ENCODE measurements at regions not wholly inside any gene's neighbourhood (a gene's known extent, or its start where the extent isn't known, plus 50 kb on each side); places are given as distances from the start of the nearest gene placed in this dataset.
"Not testable (repeated sequence)": the region's sequence is repeated elsewhere in the genome, so short reads cannot be mapped to it uniquely, and the experiment has no call there.

DNA sequence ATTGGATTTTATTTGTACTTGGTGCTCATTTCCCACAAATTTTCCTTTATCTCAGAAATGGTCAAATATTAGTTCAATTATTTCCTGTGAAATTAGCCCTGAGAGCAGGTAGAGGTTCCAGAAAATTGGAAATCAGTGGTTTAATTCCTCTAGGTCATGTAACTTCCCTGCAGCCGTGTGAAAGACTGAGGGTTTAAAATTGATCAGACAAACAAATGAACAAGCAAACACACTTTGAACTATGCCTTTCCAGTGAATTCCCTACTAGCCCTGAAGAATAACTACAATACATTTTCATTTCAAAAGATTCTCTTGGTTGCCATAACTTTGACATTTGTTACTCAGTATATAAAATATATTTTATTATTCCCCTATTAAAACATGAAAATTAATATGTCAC, 1116.7 kb downstream of the REEP3 start:
- Histone ChIP-seq H3K4me1 (replicated peaks in 1 of 2) (peaks cover 0 to 1% of the 10 kb centered on the region in 2 donors), H3K27ac (no peak overlapping the region), H3K4me3 (no peak overlapping the region)
- in situ Hi-C loops (cut with MboI; ENCODE audit: low pct_unique_long_range_greater_than_20kb in 2 of 9, low sequenced_read_pairs in 9 of 9, unreplicated experiment in 9 of 9) = no loop called here
- WGBS, 10 experiments = 0 to 100% (median 84%) methylated on average over 1 of the region's 1 CpG; no CpG with 5 or more reads in 2 of the 10 experiments
- ATAC-seq (replicated peaks in 6 of 8) = no peak

DNA sequence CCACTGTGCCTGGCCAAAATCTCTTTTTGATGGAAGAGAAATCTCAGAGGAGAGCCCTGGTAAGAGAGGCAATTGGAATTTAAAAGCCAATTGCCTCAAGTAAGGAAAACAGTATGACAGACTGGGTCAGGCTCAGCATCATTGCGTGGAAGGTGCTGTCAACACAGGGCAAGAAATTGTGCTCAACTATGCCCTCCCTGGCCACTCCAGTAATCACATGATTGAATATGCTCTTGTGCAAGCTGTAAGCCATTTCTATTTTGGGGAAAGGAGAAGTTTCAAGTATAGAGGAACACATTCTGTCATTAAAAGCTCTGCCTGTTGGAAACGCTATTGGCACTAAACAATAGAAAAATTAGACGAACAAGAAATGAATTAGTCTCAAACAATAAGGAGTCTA, 1127.7 kb downstream of the REEP3 start:
- Histone ChIP-seq H3K4me3 (no peak overlapping the region), H3K27ac (no peak overlapping the region), H3K4me1 (replicated peaks in 1 of 2) (peaks cover 0 to 7% of the 10 kb centered on the region in 2 donors)
- peak in 1 of 8 experiments; percentile 32 for ATAC-seq (replicated peaks in 6 of 8)
- in situ Hi-C loops (cut with MboI; ENCODE audit: low pct_unique_long_range_greater_than_20kb in 2 of 9, low sequenced_read_pairs in 9 of 9, unreplicated experiment in 9 of 9) = no loop called here
- 0 to 100% (median 78%) methylated on average over 1 to 3 of the region's 3 CpGs for WGBS, 10 experiments

DNA sequence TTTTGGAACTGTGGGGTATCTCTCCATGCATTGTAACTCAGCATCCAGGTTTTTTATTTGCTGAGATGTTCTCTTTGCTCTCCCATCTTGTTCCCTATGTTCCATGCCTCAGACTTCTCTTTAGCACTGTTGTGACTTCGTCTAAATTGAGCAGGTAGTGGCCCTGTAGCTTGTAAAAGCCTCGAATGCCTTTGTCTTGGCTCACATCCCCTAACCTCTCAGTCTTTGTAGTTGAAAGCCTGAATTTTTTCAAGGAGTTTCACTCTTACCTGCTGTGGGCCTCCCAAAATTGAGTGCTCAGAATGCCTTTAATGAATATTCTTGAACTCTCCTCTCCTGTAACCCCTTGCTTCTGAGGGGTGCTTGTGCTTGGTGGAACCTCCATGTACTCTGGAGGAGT, 1137.3 kb downstream of the REEP3 start:
- WGBS, 10 experiments = 0 to 71% (median 38%) methylated on average over 1 to 2 of the region's 2 CpGs; no CpG with 5 or more reads in 4 of the 10 experiments
- Histone ChIP-seq H3K4me1 (replicated peaks in 1 of 2) (peaks cover 0 to 5% of the 10 kb centered on the region in 2 donors), H3K4me3 (no peak overlapping the region), H3K27ac (no peak overlapping the region)
- in situ Hi-C loops (cut with MboI; ENCODE audit: low pct_unique_long_range_greater_than_20kb in 2 of 9, low sequenced_read_pairs in 9 of 9, unreplicated experiment in 9 of 9) = no loop called here
- ATAC-seq (replicated peaks in 6 of 8) = no peak

DNA sequence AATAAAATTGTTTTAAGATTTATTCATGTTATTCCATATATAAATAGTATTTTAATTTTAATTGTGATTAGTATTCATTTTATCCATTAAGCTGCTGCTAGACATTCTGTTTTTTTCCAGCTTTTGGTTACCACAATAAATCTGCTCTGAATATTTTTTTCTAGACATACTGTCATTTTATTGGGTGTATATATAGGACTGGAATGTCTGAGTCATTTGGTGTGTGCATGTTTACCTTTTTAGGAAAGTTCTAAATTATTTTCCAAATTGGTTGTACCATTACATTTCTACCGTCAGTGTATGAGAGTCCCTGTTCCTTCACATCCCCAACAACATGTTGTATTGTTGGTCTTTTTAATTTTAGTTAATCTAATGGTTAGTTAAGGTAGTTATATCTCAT, 1138.1 kb downstream of the REEP3 start:
- peaks cover 0 to 5% of the 10 kb centered on the region in 2 donors for H3K4me1 ChIP-seq (replicated peaks in 1 of 2)
- WGBS, 10 experiments = 15 to 100% (median 83%) methylated on average over 1 of the region's 1 CpG; no CpG with 5 or more reads in 2 of the 10 experiments
- in situ Hi-C loops (cut with MboI; ENCODE audit: low pct_unique_long_range_greater_than_20kb in 2 of 9, low sequenced_read_pairs in 9 of 9, unreplicated experiment in 9 of 9) = no loop called here

DNA sequence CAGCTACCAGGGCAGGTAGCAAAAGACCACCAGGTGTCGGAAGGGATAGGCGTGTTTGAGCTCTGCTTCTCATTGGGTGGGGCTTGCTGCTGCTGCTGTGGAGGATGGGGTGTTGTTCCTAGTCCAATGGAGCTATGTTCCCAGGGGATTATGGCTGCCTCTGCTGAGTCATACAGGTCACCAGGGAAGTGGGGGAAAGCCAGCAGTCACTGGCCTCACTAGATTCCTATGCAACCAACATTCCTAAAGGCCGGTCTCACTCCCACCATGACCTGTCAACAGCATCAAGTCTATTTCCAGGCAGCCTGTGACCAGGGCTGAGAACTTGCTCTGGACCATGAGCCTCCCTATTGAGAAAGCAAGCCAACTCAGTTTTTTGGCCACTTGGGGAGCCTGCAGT, 1160.8 kb downstream of the REEP3 start:
- Histone ChIP-seq H3K4me3 (no peak overlapping the region), H3K27ac (no peak overlapping the region), H3K4me1 (replicated peaks in 1 of 2) (no peaks in the 10 kb centered on the region)
- in situ Hi-C loops (cut with MboI; ENCODE audit: low pct_unique_long_range_greater_than_20kb in 2 of 9, low sequenced_read_pairs in 9 of 9, unreplicated experiment in 9 of 9) = no loop called here
- 0 to 92% methylated on average over 1 to 2 of the region's 3 CpGs; no CpG with 5 or more reads in 8 of the 10 experiments for WGBS, 10 experiments
- ATAC-seq (replicated peaks in 6 of 8) = no peak

More for the DNA sequence above, 1138.1 kb downstream of the REEP3 start:
- Histone ChIP-seq H3K27ac (no peak overlapping the region), H3K4me3 (no peak overlapping the region)
- no peak for ATAC-seq (replicated peaks in 6 of 8)

DNA sequence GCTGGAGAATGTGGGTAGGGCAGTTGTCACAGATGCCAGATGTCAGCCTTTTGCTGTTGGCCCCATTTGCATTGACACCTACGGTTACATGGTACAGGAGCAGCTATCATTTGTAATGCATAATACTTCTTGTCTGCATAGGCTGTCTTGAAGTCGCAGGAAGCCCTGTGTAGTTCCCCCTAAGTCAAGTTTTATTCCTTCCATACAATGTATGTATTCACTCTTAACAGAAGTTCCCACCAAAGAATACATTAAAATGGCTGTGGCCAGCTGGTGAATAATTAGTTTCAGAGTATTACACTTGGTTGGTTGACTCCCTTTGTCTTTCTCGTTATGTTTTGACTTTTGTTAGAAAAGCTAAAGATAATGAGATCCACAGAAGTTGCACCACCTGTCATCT, 1169.0 kb downstream of the REEP3 start:
- no peak overlapping the region for H3K27ac ChIP-seq
- no peak overlapping the region for H3K4me3 ChIP-seq
- WGBS, 10 experiments = 0 to 18% (median 0%) methylated on average over 1 to 3 of the region's 3 CpGs
- in situ Hi-C loops (cut with MboI; ENCODE audit: low pct_unique_long_range_greater_than_20kb in 2 of 9, low sequenced_read_pairs in 9 of 9, unreplicated experiment in 9 of 9) = no loop called here
- H3K4me1 ChIP-seq (replicated peaks in 1 of 2) = peaks cover 2 to 18% of the 10 kb centered on the region in 2 donors
- peak in 5 of 8 experiments; percentile 12 to 96 (median 64) for ATAC-seq (replicated peaks in 6 of 8)

DNA sequence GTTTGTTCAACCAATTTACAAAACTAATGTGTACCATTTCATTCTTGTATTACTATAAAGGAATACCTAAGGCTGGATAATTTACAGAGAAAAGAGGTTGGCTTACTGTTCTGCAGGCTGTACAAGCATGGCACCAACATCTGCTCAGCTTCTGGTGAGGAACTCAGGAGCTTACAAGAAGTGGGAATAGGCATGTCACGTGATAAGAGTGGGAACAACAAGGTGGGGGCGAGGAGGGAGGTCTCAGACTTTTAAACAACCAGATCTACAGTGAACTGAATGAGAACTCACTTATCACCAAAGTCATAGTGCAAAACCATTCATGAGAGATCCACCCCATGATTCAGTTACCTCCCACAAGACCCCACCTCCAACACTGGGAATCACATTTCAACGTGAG, 1178.0 kb downstream of the REEP3 start:
- Histone ChIP-seq H3K4me1 (replicated peaks in 1 of 2) (no peaks in the 10 kb centered on the region), H3K4me3 (no peak overlapping the region), H3K27ac (no peak overlapping the region)
- no peak for ATAC-seq (replicated peaks in 6 of 8)
- WGBS, 10 experiments = 0 to 100% (median 63%) methylated on average over 1 to 2 of the region's 3 CpGs; no CpG with 5 or more reads in 2 of the 10 experiments
- in situ Hi-C loops (cut with MboI; ENCODE audit: low pct_unique_long_range_greater_than_20kb in 2 of 9, low sequenced_read_pairs in 9 of 9, unreplicated experiment in 9 of 9) = no loop called here

DNA sequence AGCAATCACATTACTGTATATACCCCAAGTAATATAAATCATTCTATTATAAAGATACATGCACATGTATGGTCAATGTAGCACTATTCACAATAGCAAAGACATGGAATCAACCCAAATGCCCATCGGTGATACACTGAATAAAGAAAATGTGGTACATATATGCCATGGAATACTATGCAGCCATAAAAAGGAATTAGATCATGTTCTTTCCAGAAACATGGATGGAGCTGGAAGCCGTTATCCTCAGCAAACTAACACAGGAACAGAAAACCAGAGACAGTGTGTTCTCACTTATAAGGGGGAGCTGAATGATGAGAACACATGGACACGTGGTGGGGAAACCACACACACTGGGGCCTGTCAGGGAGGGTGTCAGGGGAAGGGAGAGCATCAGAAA, 1180.9 kb downstream of the REEP3 start:
- H3K4me1 ChIP-seq (replicated peaks in 1 of 2); ATAC-seq (replicated peaks in 6 of 8); in situ Hi-C loops (cut with MboI; ENCODE audit: low pct_unique_long_range_greater_than_20kb in 2 of 9, low sequenced_read_pairs in 9 of 9, unreplicated experiment in 9 of 9); H3K27ac ChIP-seq; H3K4me3 ChIP-seq: not testable (repeated sequence)
- 0 to 87% (median 20%) methylated on average over 1 to 3 of the region's 3 CpGs; no CpG with 5 or more reads in 2 of the 10 experiments for WGBS, 10 experiments

DNA sequence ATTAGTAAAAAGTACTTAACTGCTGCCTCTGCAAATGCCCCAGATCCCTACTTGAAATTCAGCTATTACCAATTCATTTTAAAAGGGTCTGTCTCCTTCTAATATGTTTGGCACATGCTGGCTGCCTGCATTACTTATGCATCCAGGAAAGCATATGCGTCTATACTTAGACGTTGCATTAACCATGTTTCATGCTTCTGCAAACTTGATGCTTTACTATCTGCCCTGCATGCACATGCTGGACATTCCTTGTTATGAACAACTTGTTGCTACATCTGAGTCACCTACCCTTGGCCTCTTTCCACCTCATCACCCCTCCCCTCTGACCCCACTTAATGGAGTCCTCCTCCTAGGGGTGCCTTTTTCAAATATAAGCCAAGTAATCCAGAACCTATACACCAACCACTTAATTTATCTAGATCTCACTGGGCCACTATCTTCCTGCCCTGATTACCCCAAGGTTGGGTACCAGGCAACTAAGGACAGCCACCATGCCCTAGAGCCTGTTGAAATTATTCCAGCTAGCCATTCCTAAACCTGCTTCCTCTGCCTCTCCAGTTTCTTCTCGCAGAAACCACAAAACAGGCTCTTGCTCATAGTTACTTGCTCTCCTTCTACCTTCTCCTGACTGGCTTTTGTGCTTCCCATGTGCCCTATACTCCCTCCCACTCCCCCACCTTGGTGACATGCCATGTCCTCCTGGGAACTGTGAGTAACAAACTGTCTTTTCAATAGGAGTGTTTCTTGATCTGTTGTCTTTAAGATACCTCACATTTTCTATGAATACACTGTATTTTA, 1187.9 kb downstream of the REEP3 start:
- Histone ChIP-seq H3K4me3 (no peak overlapping the region), H3K27ac (no peak overlapping the region), H3K4me1 (replicated peaks in 1 of 2) (peaks cover 0 to under 1% of the 10 kb centered on the region in 2 donors)
- peak in 1 of 8 experiments; percentile 91 for ATAC-seq (replicated peaks in 6 of 8)
- WGBS, 10 experiments = 0 to 100% (median 83%) methylated on average over 1 to 3 of the region's 3 CpGs; no CpG with 5 or more reads in 1 of the 10 experiments
- in situ Hi-C loops (cut with MboI; ENCODE audit: low pct_unique_long_range_greater_than_20kb in 2 of 9, low sequenced_read_pairs in 9 of 9, unreplicated experiment in 9 of 9) = no loop called here

DNA sequence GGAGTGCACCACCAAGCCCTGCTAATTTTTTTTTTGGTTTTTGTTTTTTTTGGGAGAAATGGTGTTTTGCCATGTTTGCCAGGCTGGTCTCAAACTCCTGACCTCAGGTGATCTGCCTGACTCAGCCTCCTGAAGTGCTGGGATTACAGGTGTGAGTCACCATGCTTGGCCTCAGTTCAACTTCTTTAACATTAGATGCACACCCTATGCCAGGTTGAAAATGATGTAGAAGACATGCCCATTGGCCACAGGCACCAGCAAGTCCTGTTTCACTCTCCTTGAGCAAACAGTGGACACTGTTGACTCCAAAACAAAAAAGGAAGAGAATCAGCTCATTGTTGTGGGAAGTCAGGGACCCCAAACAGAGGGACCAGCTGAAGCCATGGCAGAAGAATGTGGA, 1205.3 kb downstream of the REEP3 start:
- Histone ChIP-seq H3K4me3 (no peak overlapping the region), H3K4me1 (replicated peaks in 1 of 2) (no peaks in the 10 kb centered on the region), H3K27ac (no peak overlapping the region)
- in situ Hi-C loops (cut with MboI; ENCODE audit: low pct_unique_long_range_greater_than_20kb in 2 of 9, low sequenced_read_pairs in 9 of 9, unreplicated experiment in 9 of 9) = no loop called here
- ATAC-seq (replicated peaks in 6 of 8) = no peak

DNA sequence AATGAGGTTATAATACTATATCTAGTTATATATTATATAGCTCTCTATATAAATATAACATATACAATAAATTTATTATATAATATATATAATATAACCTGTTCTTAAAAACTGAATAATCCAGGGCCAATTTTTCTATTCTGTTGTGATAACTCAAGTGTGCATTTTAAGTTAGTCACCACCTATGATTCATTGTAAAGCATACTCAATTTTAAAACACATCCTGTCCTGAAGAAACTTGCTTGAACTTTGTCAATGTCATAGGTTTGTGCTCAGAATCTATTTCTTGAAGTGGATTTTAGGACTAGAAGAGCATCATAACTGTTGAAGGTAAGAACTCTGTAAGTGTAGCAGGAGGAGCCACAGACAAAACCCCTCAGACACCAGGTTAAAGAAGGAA, 1209.8 kb downstream of the REEP3 start:
- ATAC-seq (replicated peaks in 6 of 8) = no peak
- Histone ChIP-seq H3K4me3 (no peak overlapping the region), H3K27ac (no peak overlapping the region), H3K4me1 (replicated peaks in 1 of 2) (peaks cover 0 to 2% of the 10 kb centered on the region in 2 donors)
- in situ Hi-C loops (cut with MboI; ENCODE audit: low pct_unique_long_range_greater_than_20kb in 2 of 9, low sequenced_read_pairs in 9 of 9, unreplicated experiment in 9 of 9) = no loop called here

DNA sequence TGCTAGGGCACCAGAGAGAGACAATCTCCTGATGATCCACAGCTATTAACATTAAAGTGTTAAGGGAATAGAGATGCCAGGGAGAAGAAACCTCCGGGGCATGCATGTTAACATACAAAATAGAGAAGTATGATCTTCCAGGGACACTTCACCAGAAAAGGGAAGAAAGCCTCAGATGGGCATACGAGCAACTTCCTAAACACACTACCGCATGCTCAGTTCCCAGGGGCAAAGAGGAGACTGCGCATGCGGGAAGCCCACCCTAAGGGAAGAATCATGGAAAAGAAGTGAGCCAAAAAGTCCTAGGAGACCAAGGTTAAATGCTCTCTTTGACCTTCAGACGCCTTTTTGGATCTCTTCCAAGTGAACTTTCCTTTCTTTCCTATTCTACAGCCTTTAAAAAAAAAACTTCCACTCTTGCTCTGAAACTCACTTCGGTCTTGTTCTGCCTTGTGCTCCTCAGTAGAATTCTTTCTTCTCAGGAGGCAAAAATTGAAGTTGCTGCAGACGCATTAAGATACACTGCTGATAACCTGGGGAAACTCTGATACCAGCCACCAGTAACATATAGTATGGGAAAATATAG, 1211.3 kb downstream of the REEP3 start:
- Histone ChIP-seq H3K4me3 (no peak overlapping the region), H3K4me1 (replicated peaks in 1 of 2) (peaks cover 0 to 2% of the 10 kb centered on the region in 2 donors), H3K27ac (no peak overlapping the region)
- in situ Hi-C loops (cut with MboI; ENCODE audit: low pct_unique_long_range_greater_than_20kb in 2 of 9, low sequenced_read_pairs in 9 of 9, unreplicated experiment in 9 of 9) = no loop called here
- 17 to 100% (median 85%) methylated on average over 1 to 7 of the region's 8 CpGs; no CpG with 5 or more reads in 1 of the 10 experiments for WGBS, 10 experiments
- ATAC-seq (replicated peaks in 6 of 8) = no peak

DNA sequence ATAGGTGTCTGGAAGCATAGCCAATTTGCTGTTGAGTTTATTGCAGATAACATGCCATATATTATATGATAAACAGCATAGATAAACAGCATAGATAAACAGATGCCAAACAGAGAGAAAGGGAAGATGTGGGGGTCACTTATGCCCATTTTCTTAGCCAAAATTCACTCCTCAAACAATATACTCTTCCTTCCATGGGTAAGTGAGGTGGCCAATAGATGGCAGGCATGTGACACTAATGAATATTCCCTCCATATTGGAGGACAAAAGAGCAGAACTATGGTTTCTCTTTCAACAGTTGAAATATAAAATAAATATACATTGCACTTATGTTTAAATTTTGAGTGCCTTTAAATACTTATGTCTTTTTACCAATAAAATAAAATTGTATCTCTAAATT, 1212.8 kb downstream of the REEP3 start:
- peak in 3 of 8 experiments; percentile 33 to 60 (median 48) for ATAC-seq (replicated peaks in 6 of 8)
- H3K4me1 ChIP-seq (replicated peaks in 1 of 2) = peaks cover 0 to 2% of the 10 kb centered on the region in 2 donors
- H3K4me3 ChIP-seq = no peak overlapping the region
- in situ Hi-C loops (cut with MboI; ENCODE audit: low pct_unique_long_range_greater_than_20kb in 2 of 9, low sequenced_read_pairs in 9 of 9, unreplicated experiment in 9 of 9) = no loop called here
- H3K27ac ChIP-seq = no peak overlapping the region

DNA sequence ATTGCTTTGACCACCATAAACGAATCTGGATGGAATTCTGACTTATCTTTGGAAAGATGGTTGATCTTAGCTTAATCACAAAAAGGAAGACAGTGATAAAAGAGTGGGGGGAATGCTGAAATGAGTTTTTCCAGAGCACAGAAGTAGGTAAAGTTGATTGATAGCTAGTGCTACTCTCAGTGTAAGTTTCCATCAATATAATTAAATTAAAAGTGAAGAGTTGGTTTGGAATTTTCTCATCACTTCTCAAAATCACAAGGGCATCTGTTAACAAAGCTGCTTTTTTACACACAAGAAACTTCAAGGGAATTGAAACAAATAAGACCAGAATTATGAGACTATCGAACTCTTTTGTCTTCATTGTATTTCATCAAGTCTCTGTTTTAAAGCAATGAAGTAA, 1217.3 kb downstream of the REEP3 start:
- in situ Hi-C loops (cut with MboI; ENCODE audit: low pct_unique_long_range_greater_than_20kb in 2 of 9, low sequenced_read_pairs in 9 of 9, unreplicated experiment in 9 of 9) = no loop called here
- 0 to 85% (median 67%) methylated on average over 1 to 2 of the region's 2 CpGs; no CpG with 5 or more reads in 1 of the 10 experiments for WGBS, 10 experiments
- no peak for ATAC-seq (replicated peaks in 6 of 8)

More for the DNA sequence above, 1217.3 kb downstream of the REEP3 start:
- Histone ChIP-seq H3K27ac (no peak overlapping the region), H3K4me3 (no peak overlapping the region), H3K4me1 (replicated peaks in 1 of 2) (no peaks in the 10 kb centered on the region)

Data from motor neuron (in vitro differentiated cells).